ENCODE measurements at regions not wholly inside any gene's neighbourhood (a gene's known extent, or its start where the extent isn't known, plus 50 kb on each side); places are given as distances from the start of the nearest gene placed in this dataset.

DNA sequence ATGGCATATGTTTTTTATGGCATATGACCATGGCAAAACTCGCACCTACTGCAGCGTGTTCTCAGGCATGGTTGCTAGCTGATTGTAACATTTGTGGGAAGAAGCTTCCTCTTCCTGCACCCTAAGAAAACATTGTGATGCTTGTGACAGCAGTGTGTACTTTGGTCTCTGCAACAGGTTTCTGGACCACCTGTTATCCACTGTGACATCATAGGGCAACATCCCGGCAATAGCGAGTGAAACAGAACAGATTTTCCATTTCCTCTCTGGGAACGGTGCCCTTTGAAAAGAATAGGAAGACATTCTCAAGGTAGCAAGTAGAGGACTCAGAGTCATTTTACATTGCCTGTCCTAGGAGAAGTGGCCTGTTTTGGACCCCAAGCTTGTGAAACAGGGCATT, 135.4 kb upstream of the TRHDE start:
- H3K79me2 ChIP-seq (ENCODE audit: control insufficient read depth, insufficient read depth, low read length): no peaks in the 10 kb centered on the region
- no peaks in the 10 kb centered on the region for H4K20me1 ChIP-seq (ENCODE audit: control insufficient read depth, insufficient read depth)
- POLR2A ChIA-PET: no interaction called here
- SMC1A ChIA-PET (ENCODE audit: uncharacterized antibody, unreplicated experiment): no interaction called here
- no peaks in the 10 kb centered on the region; a peak in 1 of 4 replicates for H3K27me3 ChIP-seq (replicated peaks in 1 of 2; ENCODE audit: control insufficient read depth in 2 of 2, insufficient read depth in 2 of 2, low read length in 1 of 2)
- H3K4me1 ChIP-seq (ENCODE audit: control insufficient read depth, insufficient read depth, low read length): peaks cover 2% of the 10 kb centered on the region; the same call in 1 of the 2 replicates
- no peak overlapping the region for H3K4me3 ChIP-seq
- ATAC-seq (no peak), DNase-seq (ENCODE audit: low read depth, low spot score) (no peak), FAIRE-seq (no peak)
- 42% methylated on average over 5 of the region's 5 CpGs for WGBS (ENCODE audit: insufficient coverage, insufficient replicate concordance, low lambda C conversion rate, missing lambda C conversion rate)
- no peak overlapping the region for H2AFZ ChIP-seq (ENCODE audit: control insufficient read depth, low read depth, low read length)
- CTCF ChIA-PET: no interaction called here
- no peaks in the 10 kb centered on the region for H3K36me3 ChIP-seq (ENCODE audit: control insufficient read depth in 2 of 2, insufficient read depth in 2 of 2, low read length in 1 of 2)
- BruUV-seq (replicated peaks): no TSS peak
- intact Hi-C loops (cut with micrococcal nuclease; ENCODE audit: unreplicated experiment): no loop called here
- no peak overlapping the region for H3K4me2 ChIP-seq (ENCODE audit: control insufficient read depth, insufficient read depth)
- in situ Hi-C loops (cut with MboI): no loop called here
- RAD21 ChIA-PET (ENCODE audit: unreplicated experiment): no interaction called here
- H3K9ac ChIP-seq (ENCODE audit: control insufficient read depth, insufficient read depth, low read length): no peak overlapping the region
- no peaks in the 10 kb centered on the region for H3K9me3 ChIP-seq (replicated peaks; ENCODE audit: control insufficient read depth, insufficient read depth, low read length)
- no peak overlapping the region for H3K27ac ChIP-seq (ENCODE audit: control insufficient read depth, insufficient read depth)
- TF ChIP-seq RELA (IDR thresholded peaks at IDR 0.05; ENCODE audit: borderline replicate concordance, partially characterized antibody) (no peak), GATAD2B (conservative IDR thresholded peaks at IDR 0.05; ENCODE audit: low read depth) (no peak), KAT2A (conservative IDR thresholded peaks at IDR 0.05; ENCODE audit: control insufficient read depth, low read depth, low read length) (no peak), RB1 (IDR thresholded peaks at IDR 0.05; ENCODE audit: borderline replicate concordance) (no peak), KDM1A (IDR thresholded peaks at IDR 0.05; ENCODE audit: borderline replicate concordance) (no peak), RFX5 (IDR thresholded peaks at IDR 0.05; ENCODE audit: low read depth, low read length) (no peak), SMARCA5 (IDR thresholded peaks at IDR 0.05) (no peak), BACH1 (IDR thresholded peaks at IDR 0.05; ENCODE audit: borderline replicate concordance) (no peak), ZNF274 (IDR thresholded peaks at IDR 0.05; ENCODE audit: insufficient read depth, insufficient read length) (no peak), CHD4 (IDR thresholded peaks at IDR 0.05) (no peak), POLR2A (IDR thresholded peaks at IDR 0.05; ENCODE audit: low read depth, low read length) (no peak), TAF1 (IDR thresholded peaks at IDR 0.05; ENCODE audit: borderline replicate concordance, low read depth, low read length) (no peak)
- TF ChIP-seq, protein P1, sequence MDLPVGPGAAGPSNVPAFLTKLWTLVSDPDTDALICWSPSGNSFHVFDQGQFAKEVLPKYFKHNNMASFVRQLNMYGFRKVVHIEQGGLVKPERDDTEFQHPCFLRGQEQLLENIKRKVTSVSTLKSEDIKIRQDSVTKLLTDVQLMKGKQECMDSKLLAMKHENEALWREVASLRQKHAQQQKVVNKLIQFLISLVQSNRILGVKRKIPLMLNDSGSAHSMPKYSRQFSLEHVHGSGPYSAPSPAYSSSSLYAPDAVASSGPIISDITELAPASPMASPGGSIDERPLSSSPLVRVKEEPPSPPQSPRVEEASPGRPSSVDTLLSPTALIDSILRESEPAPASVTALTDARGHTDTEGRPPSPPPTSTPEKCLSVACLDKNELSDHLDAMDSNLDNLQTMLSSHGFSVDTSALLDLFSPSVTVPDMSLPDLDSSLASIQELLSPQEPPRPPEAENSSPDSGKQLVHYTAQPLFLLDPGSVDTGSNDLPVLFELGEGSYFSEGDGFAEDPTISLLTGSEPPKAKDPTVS (IDR thresholded peaks at IDR 0.05; ENCODE audit: low read depth, low read length): no peak
- TF ChIP-seq, protein P2, sequence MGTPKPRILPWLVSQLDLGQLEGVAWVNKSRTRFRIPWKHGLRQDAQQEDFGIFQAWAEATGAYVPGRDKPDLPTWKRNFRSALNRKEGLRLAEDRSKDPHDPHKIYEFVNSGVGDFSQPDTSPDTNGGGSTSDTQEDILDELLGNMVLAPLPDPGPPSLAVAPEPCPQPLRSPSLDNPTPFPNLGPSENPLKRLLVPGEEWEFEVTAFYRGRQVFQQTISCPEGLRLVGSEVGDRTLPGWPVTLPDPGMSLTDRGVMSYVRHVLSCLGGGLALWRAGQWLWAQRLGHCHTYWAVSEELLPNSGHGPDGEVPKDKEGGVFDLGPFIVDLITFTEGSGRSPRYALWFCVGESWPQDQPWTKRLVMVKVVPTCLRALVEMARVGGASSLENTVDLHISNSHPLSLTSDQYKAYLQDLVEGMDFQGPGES (IDR thresholded peaks at IDR 0.05): no peak
- TF ChIP-seq, protein P3, sequence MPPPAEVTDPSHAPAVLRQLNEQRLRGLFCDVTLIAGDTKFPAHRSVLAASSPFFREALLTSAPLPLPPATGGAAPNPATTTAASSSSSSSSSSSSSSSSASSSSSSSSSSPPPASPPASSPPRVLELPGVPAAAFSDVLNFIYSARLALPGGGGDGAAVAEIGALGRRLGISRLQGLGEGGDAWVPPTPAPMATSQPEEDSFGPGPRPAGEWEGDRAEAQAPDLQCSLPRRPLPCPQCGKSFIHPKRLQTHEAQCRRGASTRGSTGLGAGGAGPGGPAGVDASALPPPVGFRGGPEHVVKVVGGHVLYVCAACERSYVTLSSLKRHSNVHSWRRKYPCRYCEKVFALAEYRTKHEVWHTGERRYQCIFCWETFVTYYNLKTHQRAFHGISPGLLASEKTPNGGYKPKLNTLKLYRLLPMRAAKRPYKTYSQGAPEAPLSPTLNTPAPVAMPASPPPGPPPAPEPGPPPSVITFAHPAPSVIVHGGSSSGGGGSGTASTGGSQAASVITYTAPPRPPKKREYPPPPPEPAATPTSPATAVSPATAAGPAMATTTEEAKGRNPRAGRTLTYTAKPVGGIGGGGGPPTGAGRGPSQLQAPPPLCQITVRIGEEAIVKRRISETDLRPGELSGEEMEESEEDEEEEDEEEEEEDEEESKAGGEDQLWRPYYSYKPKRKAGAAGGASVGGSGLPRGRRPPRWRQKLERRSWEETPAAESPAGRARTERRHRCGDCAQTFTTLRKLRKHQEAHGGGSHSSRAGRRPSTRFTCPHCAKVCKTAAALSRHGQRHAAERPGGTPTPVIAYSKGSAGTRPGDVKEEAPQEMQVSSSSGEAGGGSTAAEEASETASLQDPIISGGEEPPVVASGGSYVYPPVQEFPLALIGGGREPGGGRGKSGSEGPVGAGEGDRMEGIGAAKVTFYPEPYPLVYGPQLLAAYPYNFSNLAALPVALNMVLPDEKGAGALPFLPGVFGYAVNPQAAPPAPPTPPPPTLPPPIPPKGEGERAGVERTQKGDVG (CRISPR knock-in tag; IDR thresholded peaks at IDR 0.05): no peak
- TF ChIP-seq, protein P4, sequence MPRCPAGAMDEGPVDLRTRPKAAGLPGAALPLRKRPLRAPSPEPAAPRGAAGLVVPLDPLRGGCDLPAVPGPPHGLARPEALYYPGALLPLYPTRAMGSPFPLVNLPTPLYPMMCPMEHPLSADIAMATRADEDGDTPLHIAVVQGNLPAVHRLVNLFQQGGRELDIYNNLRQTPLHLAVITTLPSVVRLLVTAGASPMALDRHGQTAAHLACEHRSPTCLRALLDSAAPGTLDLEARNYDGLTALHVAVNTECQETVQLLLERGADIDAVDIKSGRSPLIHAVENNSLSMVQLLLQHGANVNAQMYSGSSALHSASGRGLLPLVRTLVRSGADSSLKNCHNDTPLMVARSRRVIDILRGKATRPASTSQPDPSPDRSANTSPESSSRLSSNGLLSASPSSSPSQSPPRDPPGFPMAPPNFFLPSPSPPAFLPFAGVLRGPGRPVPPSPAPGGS (IDR thresholded peaks at IDR 0.05; ENCODE audit: borderline replicate concordance, insufficient read depth, low read depth, low read length, poor library complexity, severe bottlenecking): no peak
- TF ChIP-seq, protein P5, sequence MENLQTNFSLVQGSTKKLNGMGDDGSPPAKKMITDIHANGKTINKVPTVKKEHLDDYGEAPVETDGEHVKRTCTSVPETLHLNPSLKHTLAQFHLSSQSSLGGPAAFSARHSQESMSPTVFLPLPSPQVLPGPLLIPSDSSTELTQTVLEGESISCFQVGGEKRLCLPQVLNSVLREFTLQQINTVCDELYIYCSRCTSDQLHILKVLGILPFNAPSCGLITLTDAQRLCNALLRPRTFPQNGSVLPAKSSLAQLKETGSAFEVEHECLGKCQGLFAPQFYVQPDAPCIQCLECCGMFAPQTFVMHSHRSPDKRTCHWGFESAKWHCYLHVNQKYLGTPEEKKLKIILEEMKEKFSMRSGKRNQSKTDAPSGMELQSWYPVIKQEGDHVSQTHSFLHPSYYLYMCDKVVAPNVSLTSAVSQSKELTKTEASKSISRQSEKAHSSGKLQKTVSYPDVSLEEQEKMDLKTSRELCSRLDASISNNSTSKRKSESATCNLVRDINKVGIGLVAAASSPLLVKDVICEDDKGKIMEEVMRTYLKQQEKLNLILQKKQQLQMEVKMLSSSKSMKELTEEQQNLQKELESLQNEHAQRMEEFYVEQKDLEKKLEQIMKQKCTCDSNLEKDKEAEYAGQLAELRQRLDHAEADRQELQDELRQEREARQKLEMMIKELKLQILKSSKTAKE (IDR thresholded peaks at IDR 0.05; ENCODE audit: low read depth, poor library complexity, severe bottlenecking): no peak

Data from GM12878 (cell line).